ENCODE measurements at regions not wholly inside any gene's neighbourhood (a gene's known extent, or its start where the extent isn't known, plus 50 kb on each side); places are given as distances from the start of the nearest gene placed in this dataset.

- TF ChIP-seq TAF1 (IDR thresholded peaks at IDR 0.05; ENCODE audit: borderline replicate concordance, low read depth, low read length) (no peak), POLR2A (IDR thresholded peaks at IDR 0.05; ENCODE audit: low read depth, low read length) (no peak), POLR2AphosphoS5 (IDR thresholded peaks at IDR 0.05; ENCODE audit: low read depth, low read length) (no peak)
Observed at GRCh38 chr21:16552880-16553279, 823.1 kb downstream of the USP25 start.

All from GM12892 (cell line).